Upper lobe of left lung (tissue), 6 donors: ENCODE measurements at regions not wholly inside any gene's neighbourhood (a gene's known extent, or its start where the extent isn't known, plus 50 kb on each side); places are given as distances from the start of the nearest gene placed in this dataset.
A peak's percentile ranks its signal among the peaks of the same experiment; 100 is the strongest.

Source experiments
- ATAC-seq, 2 donors: fragments of 200-7000 bp; cut with Tn5 transposase; one replicate each; pipeline ENCODE4 v1.9.1; 2022; ENCODE audit warnings: mild to moderate bottlenecking in 2 of 2, moderate library complexity in 2 of 2; ENCODE audit not compliant: low FRiP score in 2 of 2
- DNase-seq, 2 donors: peaks; one replicate each; pipeline ENCODE4 v3.0.0-alpha.2; 2019 to 2020
- H3K27ac ChIP-seq, 4 donors: fragments of 200-600 bp; sonication (generic); one replicate each; pipeline ENCODE4 v1.5.1; 2016 to 2019
- H3K27me3 ChIP-seq, 4 donors: fragments of 200-600 bp; sonication (generic); one replicate each; pipeline ENCODE4 v1.5.1; 2017 to 2019
- H3K36me3 ChIP-seq, 4 donors: fragments of 200-600 bp; sonication (generic); one replicate each; pipeline ENCODE4 v1.5.1; 2016 to 2019
- H3K4me1 ChIP-seq, 4 donors: fragments of 200-600 bp; sonication (generic); one replicate each; pipeline ENCODE4 v1.5.1; 2018 to 2019
- H3K4me3 ChIP-seq, 4 donors: fragments of 200-600 bp; sonication (generic); one replicate each; pipeline ENCODE4 v1.5.1; 2017 to 2019; ENCODE audit warnings: mild to moderate bottlenecking in 2 of 4, moderate library complexity in 1 of 4
- H3K9me3 ChIP-seq, 4 donors: fragments of 200-600 bp; sonication (generic); one replicate each; pipeline ENCODE4 v1.5.1; 2018 to 2019
- EP300 ChIP-seq, 4 donors: sonication (generic); formaldehyde crosslinking; IDR thresholded peaks; one replicate each; pipeline ENCODE4 v1.5.1; 2017; ENCODE audit warnings: antibody characterized with exemption in 4 of 4, control low read depth in 2 of 4
- POLR2A ChIP-seq, 4 donors: fragments of 450-650 bp; IDR thresholded peaks; one replicate each; pipeline ENCODE4 v1.5.1; 2016 to 2017; ENCODE audit warnings: antibody characterized with exemption in 4 of 4, mild to moderate bottlenecking in 2 of 4
- POLR2AphosphoS5 ChIP-seq, 2 donors: sonication (generic); formaldehyde crosslinking; IDR thresholded peaks; one replicate each; pipeline ENCODE4 v1.5.1; 2017; ENCODE audit warnings: antibody characterized with exemption in 2 of 2
- WGBS, 2 donors: methylation state at CpG; one replicate each; pipeline ENCODE4 v1.1.5; 2017 to 2018; 5-methylcytosine and 5-hydroxymethylcytosine counted together
- TF ChIP-seq, protein P1 (sequence below), 6 experiments: fragments of 450-650 bp in 4 of 6; fragments of 200-600 bp in 2 of 6; sonication (generic) in 2 of 6; IDR thresholded peaks; one replicate each; pipeline ENCODE4 v1.5.1; 2016 to 2019; ENCODE audit warnings: antibody characterized with exemption in 6 of 6
- donor health status: DM: no; HTN: no; CAD: no; lungs with moderate emphysema.
- donor health status: DM: no; HTN: yes; CAD: no; lungs with severe emphysema.

DNA sequence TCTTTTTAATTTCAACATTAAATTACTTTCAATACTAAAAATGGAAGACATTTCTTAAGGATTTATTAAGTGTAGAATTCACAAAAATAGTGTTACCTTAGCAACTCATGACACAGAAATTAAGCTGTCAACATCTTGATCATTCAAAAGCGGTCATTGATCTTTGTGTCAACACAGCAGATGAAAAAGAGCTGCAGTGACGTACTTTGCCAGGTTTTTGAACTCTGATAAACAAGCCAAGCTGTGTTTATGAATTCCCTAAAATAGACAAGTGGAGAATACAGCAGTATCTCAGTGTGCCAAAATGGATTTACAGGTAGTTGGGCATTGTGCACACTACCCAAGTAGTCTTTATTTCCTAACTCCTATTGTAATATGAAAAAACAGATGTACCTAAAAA, 1141.8 kb upstream of the PCDH7 start:
- H3K27me3 ChIP-seq, result no peaks in the 10 kb centered on the region
- no peak overlapping the region for H3K4me3 ChIP-seq
- ATAC-seq, result no peak
- 44 to 58% methylated on average over 2 of the region's 2 CpGs for WGBS, 2 donors
- no peaks in the 10 kb centered on the region for H3K36me3 ChIP-seq
- no peaks in the 10 kb centered on the region for H3K4me1 ChIP-seq
- DNase-seq, result no peak
- no peaks in the 10 kb centered on the region for H3K9me3 ChIP-seq
- H3K27ac ChIP-seq, result no peak overlapping the region
- no peak for TF ChIP-seq POLR2A (IDR thresholded peaks at IDR 0.05)
- no peak for TF ChIP-seq EP300 (IDR thresholded peaks at IDR 0.05)
- no peak for TF ChIP-seq POLR2AphosphoS5 (IDR thresholded peaks at IDR 0.05)
- TF ChIP-seq, protein P1, sequence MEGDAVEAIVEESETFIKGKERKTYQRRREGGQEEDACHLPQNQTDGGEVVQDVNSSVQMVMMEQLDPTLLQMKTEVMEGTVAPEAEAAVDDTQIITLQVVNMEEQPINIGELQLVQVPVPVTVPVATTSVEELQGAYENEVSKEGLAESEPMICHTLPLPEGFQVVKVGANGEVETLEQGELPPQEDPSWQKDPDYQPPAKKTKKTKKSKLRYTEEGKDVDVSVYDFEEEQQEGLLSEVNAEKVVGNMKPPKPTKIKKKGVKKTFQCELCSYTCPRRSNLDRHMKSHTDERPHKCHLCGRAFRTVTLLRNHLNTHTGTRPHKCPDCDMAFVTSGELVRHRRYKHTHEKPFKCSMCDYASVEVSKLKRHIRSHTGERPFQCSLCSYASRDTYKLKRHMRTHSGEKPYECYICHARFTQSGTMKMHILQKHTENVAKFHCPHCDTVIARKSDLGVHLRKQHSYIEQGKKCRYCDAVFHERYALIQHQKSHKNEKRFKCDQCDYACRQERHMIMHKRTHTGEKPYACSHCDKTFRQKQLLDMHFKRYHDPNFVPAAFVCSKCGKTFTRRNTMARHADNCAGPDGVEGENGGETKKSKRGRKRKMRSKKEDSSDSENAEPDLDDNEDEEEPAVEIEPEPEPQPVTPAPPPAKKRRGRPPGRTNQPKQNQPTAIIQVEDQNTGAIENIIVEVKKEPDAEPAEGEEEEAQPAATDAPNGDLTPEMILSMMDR (IDR thresholded peaks at IDR 0.05), result no peak

DNA sequence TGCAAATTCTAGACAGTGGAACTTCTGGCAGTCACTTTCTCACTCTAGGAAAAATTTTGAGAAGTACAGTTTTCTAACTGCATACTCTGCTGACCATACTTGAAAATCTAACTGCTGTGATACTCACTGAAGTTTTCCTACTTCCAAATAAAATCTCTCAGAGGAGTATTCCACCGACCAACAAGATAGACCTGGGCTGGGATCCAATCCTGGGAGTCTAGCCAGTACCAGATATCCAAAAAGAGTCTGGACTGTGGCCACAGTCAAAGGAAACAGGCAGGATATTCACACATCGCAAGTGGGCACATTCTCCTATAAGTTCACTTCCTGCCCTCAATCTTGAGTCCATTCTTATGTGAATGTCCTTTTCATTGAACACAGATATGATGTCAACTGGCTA, 1138.7 kb upstream of the PCDH7 start:
- Histone ChIP-seq H3K36me3 (no peaks in the 10 kb centered on the region), H3K9me3 (no peaks in the 10 kb centered on the region), H3K4me3 (no peak overlapping the region), H3K27ac (no peak overlapping the region), H3K4me1 (no peaks in the 10 kb centered on the region), H3K27me3 (no peaks in the 10 kb centered on the region)
- 12 to 23% methylated on average over 2 of the region's 2 CpGs for WGBS, 2 donors
- no peak for DNase-seq
- peak in 1 of 2 donors; percentile 36 for ATAC-seq
- TF ChIP-seq EP300 (IDR thresholded peaks at IDR 0.05) (no peak), POLR2A (IDR thresholded peaks at IDR 0.05) (no peak), POLR2AphosphoS5 (IDR thresholded peaks at IDR 0.05) (no peak)
- TF ChIP-seq, protein P1 (IDR thresholded peaks at IDR 0.05), result no peak

DNA sequence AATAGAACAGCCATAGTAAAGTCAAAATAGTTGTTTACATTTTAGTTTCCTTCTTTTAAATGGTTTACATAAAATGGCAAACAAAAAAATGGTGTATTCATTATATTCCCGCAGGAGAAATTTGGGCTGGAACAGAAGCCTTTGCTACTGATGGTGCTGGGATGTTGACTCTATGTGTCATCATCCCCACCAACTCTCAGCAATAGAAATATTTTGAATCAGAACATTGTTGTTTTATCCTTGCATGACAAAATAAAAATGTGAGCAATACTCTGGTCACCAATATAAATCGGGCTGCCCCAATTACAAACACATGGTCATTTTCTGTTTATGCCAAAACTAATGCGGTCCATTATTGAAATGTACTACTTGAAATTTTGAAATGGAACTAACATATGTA, 1131.6 kb upstream of the PCDH7 start:
- H3K4me3 ChIP-seq, result no peak overlapping the region
- TF ChIP-seq POLR2AphosphoS5 (IDR thresholded peaks at IDR 0.05) (no peak), POLR2A (IDR thresholded peaks at IDR 0.05) (no peak), EP300 (IDR thresholded peaks at IDR 0.05) (no peak)
- TF ChIP-seq, protein P1 (IDR thresholded peaks at IDR 0.05), result no peak
- H3K36me3 ChIP-seq, result no peaks in the 10 kb centered on the region
- H3K9me3 ChIP-seq, result no peaks in the 10 kb centered on the region
- H3K27ac ChIP-seq, result no peak overlapping the region
- ATAC-seq (no peak), DNase-seq (no peak)
- H3K4me1 ChIP-seq, result no peaks in the 10 kb centered on the region
- WGBS, 2 donors, result 46 to 50% methylated on average over 3 of the region's 3 CpGs
- no peaks in the 10 kb centered on the region for H3K27me3 ChIP-seq

DNA sequence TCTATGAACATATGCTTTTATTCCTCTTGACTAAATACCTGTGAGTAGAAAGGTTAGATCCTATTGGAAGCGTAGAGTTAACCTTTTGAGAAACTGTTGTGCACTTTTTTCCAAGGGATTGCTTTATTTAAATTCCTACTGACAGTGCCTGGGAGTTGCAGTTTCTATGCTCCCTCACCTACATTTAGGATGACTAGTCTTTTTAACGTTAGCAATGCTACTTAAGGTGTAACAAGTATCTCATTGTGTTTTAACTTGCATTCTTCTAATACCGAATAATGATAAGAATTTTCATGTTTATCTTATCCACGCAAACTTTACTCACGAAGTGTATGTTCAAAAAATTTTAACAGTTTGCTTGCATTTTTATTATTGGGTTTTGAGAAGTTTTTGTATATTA, 1123.9 kb upstream of the PCDH7 start:
- H3K4me3 ChIP-seq, result no peak overlapping the region
- DNase-seq, result no peak
- no peaks in the 10 kb centered on the region for H3K36me3 ChIP-seq
- ATAC-seq, result no peak
- H3K4me1 ChIP-seq, result no peaks in the 10 kb centered on the region
- H3K9me3 ChIP-seq, result no peaks in the 10 kb centered on the region
- no peaks in the 10 kb centered on the region for H3K27me3 ChIP-seq
- TF ChIP-seq POLR2A (IDR thresholded peaks at IDR 0.05) (no peak), EP300 (IDR thresholded peaks at IDR 0.05) (no peak), POLR2AphosphoS5 (IDR thresholded peaks at IDR 0.05) (no peak)
- TF ChIP-seq, protein P1 (IDR thresholded peaks at IDR 0.05), result no peak
- WGBS, 2 donors, result 73% methylated on average over 5 of the region's 5 CpGs
- H3K27ac ChIP-seq, result no peak overlapping the region

DNA sequence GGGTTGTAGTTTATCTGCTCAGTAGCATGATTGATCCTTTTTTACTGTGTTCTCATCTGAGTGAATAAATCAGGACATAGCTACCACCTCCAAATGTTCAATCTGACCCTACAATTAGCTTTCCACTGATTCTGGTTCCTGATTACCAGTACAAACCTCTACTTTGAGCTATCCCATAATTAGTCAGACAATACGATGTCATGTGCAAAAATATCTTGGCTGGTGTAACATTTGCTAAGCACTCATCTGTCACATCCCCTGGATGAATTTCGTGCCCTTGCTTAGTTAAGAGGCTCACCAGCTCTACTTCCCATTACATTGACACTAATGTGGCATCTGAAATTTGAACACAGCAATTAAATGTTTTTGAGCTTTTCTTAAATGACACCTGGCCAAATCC, 1101.0 kb upstream of the PCDH7 start:
- no peaks in the 10 kb centered on the region for H3K36me3 ChIP-seq
- TF ChIP-seq POLR2A (IDR thresholded peaks at IDR 0.05), result no peak
- no peak for TF ChIP-seq POLR2AphosphoS5 (IDR thresholded peaks at IDR 0.05)
- TF ChIP-seq EP300 (IDR thresholded peaks at IDR 0.05), result no peak
- TF ChIP-seq, protein P1 (IDR thresholded peaks at IDR 0.05), result no peak
- no peak overlapping the region for H3K4me3 ChIP-seq
- no peak overlapping the region for H3K27ac ChIP-seq
- no peak for ATAC-seq
- H3K27me3 ChIP-seq, result no peaks in the 10 kb centered on the region
- 73 to 84% methylated on average over 2 of the region's 2 CpGs for WGBS, 2 donors
- no peaks in the 10 kb centered on the region for H3K4me1 ChIP-seq
- H3K9me3 ChIP-seq, result no peaks in the 10 kb centered on the region
- no peak for DNase-seq
